GM18951 (cell line): ENCODE measurements at regions not wholly inside any gene's neighbourhood (a gene's known extent, or its start where the extent isn't known, plus 50 kb on each side); places are given as distances from the start of the nearest gene placed in this dataset.

Experiments used
- POLR2A ChIP-seq: IDR thresholded peaks from 4 replicates; pipeline ENCODE4 v1.6.1; 2011; ENCODE audit warnings: mild to moderate bottlenecking; ENCODE audit not compliant: insufficient read length, insufficient read depth; ENCODE audit errors: extremely low read depth
- in situ Hi-C: fragments of 300-500 bp; cut with MboI; formaldehyde crosslinking; loops from one replicate; pipeline ENCODE4 v1.12.0; 2022; ENCODE audit warnings: low sequenced_read_pairs, mixed read lengths, inconsistent platforms; ENCODE audit not compliant: unreplicated experiment

DNA sequence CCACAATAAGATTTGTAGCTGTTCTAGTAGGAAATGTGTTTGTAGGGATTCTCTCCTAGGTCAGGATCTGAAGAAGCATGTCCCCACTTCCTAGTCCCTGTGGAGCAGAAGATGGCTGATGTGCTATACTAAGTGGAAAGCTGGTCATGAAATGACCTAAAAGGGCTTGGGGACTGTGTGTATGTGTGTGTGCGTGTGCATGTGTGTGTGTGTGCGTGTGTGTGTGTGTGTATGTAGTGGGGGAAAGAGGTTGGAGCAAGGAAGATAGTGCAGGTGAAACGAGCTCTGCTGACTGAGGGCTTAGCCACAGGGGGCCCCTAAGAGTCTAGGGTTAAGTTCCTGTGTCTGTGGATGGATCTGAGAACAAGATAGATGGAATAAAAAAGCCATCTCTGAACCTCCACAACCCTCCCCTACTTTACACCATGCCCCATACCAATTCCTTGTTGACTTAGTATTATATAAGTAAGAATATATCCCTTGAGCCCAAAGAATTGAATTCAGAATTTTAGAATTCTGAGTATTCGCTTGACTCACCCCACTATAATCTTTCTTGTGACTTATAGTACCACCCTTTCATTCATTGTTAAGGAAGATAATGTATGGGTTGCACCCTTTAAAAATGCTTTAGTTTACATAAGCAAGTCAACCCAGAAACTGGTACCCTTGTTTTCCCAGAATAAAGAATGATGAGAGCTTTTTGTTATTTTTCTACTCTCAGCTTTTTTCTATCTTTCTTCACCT is 96.1 kb downstream of the RPL22L1 start:
- no peak for TF ChIP-seq POLR2A
- in situ Hi-C loops = no loop called here

GRCh38 chr3:170772175-170772574 is 97.8 kb downstream of the RPL22L1 start:
- in situ Hi-C loops = no loop called here
- no peak for TF ChIP-seq POLR2A

DNA sequence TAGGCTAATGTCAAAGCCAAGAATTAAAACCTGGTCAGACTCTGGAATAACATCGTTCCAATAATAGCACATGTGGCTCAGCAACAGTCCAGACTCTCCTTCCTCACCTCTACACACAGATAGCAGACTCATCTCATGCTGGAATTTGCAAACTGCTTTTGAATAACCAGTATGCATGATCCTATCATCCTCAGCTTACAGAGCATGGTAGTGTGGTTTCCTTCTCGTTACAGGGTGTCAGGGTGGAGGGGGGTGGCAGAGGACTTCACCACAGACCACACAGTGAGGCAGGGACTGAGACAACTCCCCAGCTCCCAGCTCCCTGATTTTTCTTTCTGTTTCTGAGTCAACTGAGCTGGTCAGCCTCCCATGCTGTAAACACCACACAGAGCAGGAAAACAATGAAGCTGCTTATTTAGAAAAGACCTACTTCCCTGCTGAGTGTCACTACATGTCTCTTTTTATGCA is 101.6 kb downstream of the RPL22L1 start:
- TF ChIP-seq POLR2A = no peak
- in situ Hi-C loops = no loop called here

DNA sequence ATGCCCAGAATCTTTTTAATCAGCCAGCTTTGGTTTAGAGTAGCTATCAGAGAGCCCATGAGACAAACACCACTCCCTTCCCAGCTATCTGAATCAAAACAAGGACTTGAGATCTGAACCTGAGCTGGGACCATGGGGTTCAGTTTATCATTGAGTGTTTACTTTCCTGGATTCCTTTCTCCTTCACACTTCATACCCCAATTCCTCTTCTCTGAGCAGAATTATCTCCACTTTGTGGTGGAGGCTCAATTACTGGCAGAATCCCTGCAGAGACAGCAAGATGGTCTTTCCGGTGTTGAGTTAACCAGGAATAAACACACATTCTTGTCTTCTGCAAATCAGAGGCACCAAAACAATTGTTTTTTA is 102.4 kb downstream of the RPL22L1 start:
- in situ Hi-C loops = no loop called here
- no peak for TF ChIP-seq POLR2A

DNA sequence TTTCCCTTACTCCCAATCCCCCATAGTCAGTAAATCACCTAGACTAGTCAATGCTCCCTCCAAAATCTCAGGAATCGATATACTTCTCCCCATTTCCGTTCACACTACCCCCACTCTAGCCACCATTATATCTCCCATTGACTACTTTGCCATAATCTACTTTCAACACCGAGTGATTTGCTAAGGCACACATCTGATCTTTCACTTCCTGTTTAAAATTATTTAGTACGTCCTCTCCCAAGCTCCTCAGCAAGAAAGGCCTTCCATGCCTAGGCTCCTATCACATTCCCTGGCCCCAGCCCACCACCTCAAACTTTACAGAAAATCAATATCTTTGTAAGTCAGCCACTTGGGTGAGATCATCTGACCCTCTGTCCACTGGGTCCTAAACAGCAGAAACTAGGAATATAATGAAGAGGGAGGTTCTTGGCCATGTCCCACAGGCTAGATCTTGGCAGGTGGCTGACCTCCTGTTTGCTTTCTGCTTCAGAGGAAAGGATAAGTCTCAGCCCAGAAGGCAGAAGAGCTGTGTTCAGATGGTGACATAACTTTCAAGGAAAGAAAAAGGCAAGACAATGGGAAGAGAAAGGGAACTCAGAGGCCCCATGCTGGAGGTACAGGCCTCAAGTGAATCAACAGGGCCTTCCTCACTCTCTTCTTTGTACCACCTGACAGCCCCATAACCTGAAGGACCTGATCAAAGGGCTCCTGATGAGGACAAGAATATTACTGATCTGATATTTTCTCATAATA is 103.0 kb downstream of the RPL22L1 start:
- in situ Hi-C loops = no loop called here
- TF ChIP-seq POLR2A = no peak

DNA sequence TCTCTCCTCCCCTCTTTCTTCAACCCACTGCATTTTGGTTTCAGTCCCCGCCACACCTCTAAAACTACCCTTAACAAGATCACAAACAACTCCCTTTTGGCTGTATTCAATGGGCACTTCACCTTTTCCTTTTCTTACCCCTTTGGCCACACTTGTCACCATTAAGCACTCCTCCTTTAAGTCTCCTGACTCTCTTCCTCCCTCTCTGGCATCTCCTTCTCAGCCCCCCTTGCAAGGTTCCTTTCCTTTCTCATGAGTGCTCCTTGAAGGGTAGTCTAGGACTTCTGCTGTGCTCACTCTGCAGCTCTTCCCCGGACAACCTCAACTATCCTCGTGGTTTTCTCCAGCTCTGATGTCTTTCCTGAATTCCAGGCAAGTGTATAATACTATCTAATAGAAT is 103.7 kb downstream of the RPL22L1 start:
- no peak for TF ChIP-seq POLR2A
- in situ Hi-C loops = no loop called here

GRCh38 chr3:170765419-170766078 is 104.4 kb downstream of the RPL22L1 start:
- TF ChIP-seq POLR2A = no peak
- in situ Hi-C loops = no loop called here

GRCh38 chr3:170764017-170764416 is 106.0 kb downstream of the RPL22L1 start:
- no peak for TF ChIP-seq POLR2A
- in situ Hi-C loops = no loop called here

GRCh38 chr3:170762064-170762463 is 107.9 kb downstream of the RPL22L1 start:
- TF ChIP-seq POLR2A = no peak
- in situ Hi-C loops = no loop called here

DNA sequence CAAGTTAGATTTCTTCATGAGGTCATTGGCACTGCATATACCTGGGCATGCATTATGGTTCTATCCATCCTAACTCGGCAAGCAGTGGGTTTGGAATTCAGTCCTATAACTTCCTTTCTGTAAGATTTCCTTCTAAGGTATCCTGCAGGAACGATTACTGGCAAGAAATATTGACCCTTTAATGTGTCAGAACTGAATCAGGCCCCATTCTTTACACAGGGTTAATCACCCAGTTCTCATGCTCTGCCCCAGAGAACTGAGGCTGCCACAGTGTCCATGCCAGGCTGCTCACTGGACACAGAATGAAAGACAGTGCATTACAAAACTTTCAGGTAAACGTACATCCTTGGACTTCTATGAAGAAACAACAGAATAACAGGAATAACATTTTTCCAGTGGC is 108.9 kb downstream of the RPL22L1 start:
- in situ Hi-C loops = no loop called here
- TF ChIP-seq POLR2A = no peak

DNA sequence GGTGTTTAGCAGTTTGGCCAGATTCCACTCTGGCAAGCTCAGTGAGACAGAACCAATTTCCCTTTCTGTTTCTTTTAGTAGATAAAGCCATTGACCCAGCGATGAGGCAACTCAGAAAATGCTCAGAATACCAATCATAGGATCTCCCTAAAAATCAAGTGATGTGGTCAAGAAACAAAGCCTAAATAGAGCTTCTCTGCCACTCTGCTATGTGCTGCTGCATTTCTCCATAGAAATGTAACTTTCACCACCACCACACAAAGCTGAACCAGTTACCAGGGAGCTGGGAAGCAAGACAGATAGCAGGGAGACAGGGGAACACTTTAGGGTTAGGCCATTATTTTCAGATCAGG is 109.8 kb downstream of the RPL22L1 start:
- in situ Hi-C loops = no loop called here
- TF ChIP-seq POLR2A = no peak

- in situ Hi-C loops = no loop called here
These were observed 110.4 kb downstream of the RPL22L1 start for GRCh38 chr3:170759511-170760173.

DNA sequence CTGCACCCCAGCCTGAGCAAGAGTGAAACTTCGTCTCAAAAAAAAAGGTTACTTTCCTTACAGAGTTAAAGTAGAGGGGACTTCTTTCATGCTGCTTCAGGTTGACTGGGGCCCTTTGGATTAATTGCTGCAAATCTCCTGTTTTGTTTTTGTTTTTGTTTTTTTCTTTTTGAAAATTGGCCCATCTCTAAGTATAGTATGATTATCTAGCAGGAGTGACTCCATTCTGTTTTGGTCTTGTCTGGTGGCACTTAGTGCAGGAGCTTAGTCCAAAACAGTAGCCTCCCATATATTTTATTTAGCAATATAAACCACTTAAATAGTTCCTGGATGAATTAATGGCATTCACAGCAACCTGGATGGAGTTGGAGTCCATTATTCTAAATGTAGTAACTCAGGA is 113.0 kb downstream of the RPL22L1 start:
- in situ Hi-C loops = no loop called here
- TF ChIP-seq POLR2A = no peak

More at GRCh38 chr3:170759511-170760173, 110.4 kb downstream of the RPL22L1 start:
- TF ChIP-seq POLR2A = no peak
